ENCODE measurements at regions not wholly inside any gene's neighbourhood (a gene's known extent, or its start where the extent isn't known, plus 50 kb on each side); places are given as distances from the start of the nearest gene placed in this dataset.

- no peak for TF ChIP-seq CEBPB (IDR thresholded peaks at IDR 0.05)
- TF ChIP-seq REST (IDR thresholded peaks at IDR 0.05; ENCODE audit: low read depth) = no peak
- no peak for TF ChIP-seq TCF12 (IDR thresholded peaks at IDR 0.05; ENCODE audit: low read depth)
- no peak for TF ChIP-seq ZBTB7A (IDR thresholded peaks at IDR 0.05; ENCODE audit: low read depth)
- TF ChIP-seq TAF1 (IDR thresholded peaks at IDR 0.05; ENCODE audit: low read depth) = no peak
- TF ChIP-seq RAD21 (IDR thresholded peaks at IDR 0.05; ENCODE audit: low read depth) = no peak
- TF ChIP-seq FOXM1 (IDR thresholded peaks at IDR 0.05; ENCODE audit: borderline replicate concordance, low read depth) = no peak
Measured at GRCh38 chr11:13859892-13860291, 102.6 kb upstream of the SPON1 start.

DNA sequence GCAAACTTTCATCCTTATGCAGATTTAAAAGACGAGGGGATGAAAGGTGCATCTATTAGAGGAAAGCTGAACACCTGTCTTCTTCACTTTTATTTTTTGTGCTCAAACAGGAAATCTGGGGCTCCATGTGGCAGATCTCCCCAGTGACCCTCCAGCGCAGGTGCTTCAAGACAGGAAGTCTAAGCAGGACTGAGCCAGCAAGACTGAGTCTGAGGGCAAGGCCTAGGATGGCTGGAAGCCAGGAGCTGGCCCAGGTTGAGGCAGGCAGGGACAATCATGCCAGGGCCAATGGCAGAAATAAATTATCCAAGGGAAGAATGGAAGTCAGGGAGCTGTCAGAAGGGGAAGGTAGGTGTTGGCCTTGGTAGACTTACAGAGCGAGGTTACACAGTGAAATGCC, 101.1 kb upstream of the SPON1 start:
- TF ChIP-seq NFIC (IDR thresholded peaks at IDR 0.05) (peak; percentile 50), EGR1 (IDR thresholded peaks at IDR 0.05) (no peak)

GRCh38 chr11:13862845-13863392, 99.6 kb upstream of the SPON1 start:
- no peak for TF ChIP-seq TCF12 (IDR thresholded peaks at IDR 0.05; ENCODE audit: low read depth)
- no peak for TF ChIP-seq NFIC (IDR thresholded peaks at IDR 0.05)
- TF ChIP-seq ZBTB7A (IDR thresholded peaks at IDR 0.05; ENCODE audit: low read depth) = no peak
- TF ChIP-seq EP300 (IDR thresholded peaks at IDR 0.05; ENCODE audit: borderline replicate concordance) = peak; percentile 10; the same call in 1 of the 2 replicates

DNA sequence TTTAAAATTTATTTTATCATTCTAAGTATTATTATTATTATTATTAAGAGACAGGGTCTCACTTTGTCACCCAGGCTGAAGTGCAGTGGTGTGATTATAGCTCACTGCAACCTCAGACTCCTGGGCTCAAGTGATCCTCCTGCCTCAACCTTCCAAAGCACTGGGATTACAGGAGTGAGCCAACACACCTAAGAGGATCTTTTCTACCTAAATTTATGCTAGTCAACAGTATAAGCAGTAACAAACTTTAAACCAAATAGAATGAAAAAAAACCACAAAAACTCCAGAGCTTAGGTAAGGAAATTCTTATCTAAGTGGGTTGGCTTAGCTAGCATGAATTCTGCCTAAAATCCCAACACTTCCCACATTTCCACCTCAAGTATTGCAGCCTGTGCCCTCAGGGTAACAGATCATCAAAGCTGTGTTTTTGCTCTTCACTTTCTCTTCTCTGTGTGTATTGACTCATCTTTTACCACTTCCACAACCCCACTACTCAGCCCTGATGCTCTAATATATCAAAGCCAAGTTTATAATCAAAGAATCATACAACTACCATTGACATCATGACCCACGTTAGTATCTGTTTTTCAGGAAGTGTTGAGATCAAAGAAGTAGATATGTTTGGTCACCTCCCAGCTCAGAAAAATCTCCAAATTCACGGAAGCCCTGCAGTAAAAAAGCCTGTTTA, 93.7 kb upstream of the SPON1 start:
- TF ChIP-seq EGR1 (IDR thresholded peaks at IDR 0.05) = no peak
- TF ChIP-seq FOXM1 (IDR thresholded peaks at IDR 0.05; ENCODE audit: borderline replicate concordance, low read depth) = no peak
- TF ChIP-seq CREB1 (IDR thresholded peaks at IDR 0.05; ENCODE audit: low read depth) = no peak
- no peak for TF ChIP-seq ZBTB7A (IDR thresholded peaks at IDR 0.05; ENCODE audit: low read depth)
- TF ChIP-seq TCF12 (IDR thresholded peaks at IDR 0.05; ENCODE audit: low read depth) = no peak
- TF ChIP-seq REST (IDR thresholded peaks at IDR 0.05; ENCODE audit: low read depth) = no peak
- no peak for TF ChIP-seq EP300 (IDR thresholded peaks at IDR 0.05; ENCODE audit: borderline replicate concordance)
- no peak for TF ChIP-seq MAX (IDR thresholded peaks at IDR 0.05)
- TF ChIP-seq CEBPB (IDR thresholded peaks at IDR 0.05) = no peak
- TF ChIP-seq USF1 (IDR thresholded peaks at IDR 0.05) = no peak
- no peak for TF ChIP-seq NFIC (IDR thresholded peaks at IDR 0.05)
- TF ChIP-seq TEAD4 (IDR thresholded peaks at IDR 0.05) = no peak
- TF ChIP-seq TAF1 (IDR thresholded peaks at IDR 0.05; ENCODE audit: low read depth) = no peak
- TF ChIP-seq RAD21 (IDR thresholded peaks at IDR 0.05; ENCODE audit: low read depth) = no peak
- no peak for TF ChIP-seq YY1 (IDR thresholded peaks at IDR 0.05; ENCODE audit: low read depth)

DNA sequence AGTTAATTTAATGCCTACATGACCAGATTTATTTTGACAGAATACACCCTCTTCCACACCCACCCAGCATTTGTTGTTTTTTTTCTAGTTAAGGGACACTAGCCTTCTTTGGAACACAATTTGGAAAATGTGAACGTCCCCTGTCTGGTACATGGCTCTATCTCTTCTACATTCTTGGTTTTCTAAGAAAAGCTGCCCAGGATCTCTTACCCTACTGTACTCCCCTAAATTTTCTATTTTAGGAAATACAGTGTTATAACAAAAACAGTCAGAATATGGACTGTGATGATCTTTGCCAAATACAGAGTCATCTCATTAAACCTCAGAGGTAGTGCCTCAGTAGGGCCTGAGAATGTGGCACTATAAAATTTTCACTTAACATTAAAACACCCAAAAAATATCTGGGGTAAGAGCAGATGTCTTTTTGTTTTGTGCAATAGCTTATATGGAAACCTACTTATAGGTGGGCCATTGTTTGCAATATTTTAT, 93.1 kb upstream of the SPON1 start:
- TF ChIP-seq EP300 (IDR thresholded peaks at IDR 0.05; ENCODE audit: borderline replicate concordance) (no peak), CREB1 (IDR thresholded peaks at IDR 0.05; ENCODE audit: low read depth) (no peak), ZBTB7A (IDR thresholded peaks at IDR 0.05; ENCODE audit: low read depth) (no peak), YY1 (IDR thresholded peaks at IDR 0.05; ENCODE audit: low read depth) (no peak), FOXM1 (IDR thresholded peaks at IDR 0.05; ENCODE audit: borderline replicate concordance, low read depth) (no peak), CEBPB (IDR thresholded peaks at IDR 0.05) (no peak), RAD21 (IDR thresholded peaks at IDR 0.05; ENCODE audit: low read depth) (no peak), TEAD4 (IDR thresholded peaks at IDR 0.05) (no peak), USF1 (IDR thresholded peaks at IDR 0.05) (no peak), NFIC (IDR thresholded peaks at IDR 0.05) (no peak), REST (IDR thresholded peaks at IDR 0.05; ENCODE audit: low read depth) (no peak), MAX (IDR thresholded peaks at IDR 0.05) (no peak), EGR1 (IDR thresholded peaks at IDR 0.05) (no peak), TAF1 (IDR thresholded peaks at IDR 0.05; ENCODE audit: low read depth) (no peak), TCF12 (IDR thresholded peaks at IDR 0.05; ENCODE audit: low read depth) (no peak)
